WTC11 (cell line): ENCODE measurements at regions not wholly inside any gene's neighbourhood (a gene's known extent, or its start where the extent isn't known, plus 50 kb on each side); places are given as distances from the start of the nearest gene placed in this dataset.
A peak's percentile ranks its signal among the peaks of the same experiment; 100 is the strongest.

Experiments
- ATAC-seq: fragments of 200-7000 bp; cut with Tn5 transposase; 2 replicates; pipeline ENCODE4 v1.10.0; 2021; ENCODE audit warnings: mild to moderate bottlenecking, moderate library complexity
- CTCF ChIA-PET: fragments of 300-600 bp; sonication (Branson Sonifier 250); formaldehyde crosslinking; loops from one replicate; lab custom pipeline; 2021; ENCODE audit warnings: antibody characterized with exemption; lab: Charles Lee
- POLR2A ChIA-PET: fragments of 350-600 bp; sonication (Branson Sonifier 250); formaldehyde crosslinking; loops from one replicate; lab custom pipeline; 2021; ENCODE audit warnings: antibody characterized with exemption; lab: Charles Lee
- DNase-seq: peaks from one replicate; pipeline ENCODE4 v3.0.0; 2021; ENCODE audit warnings: low spot score
- H3K27ac Mint-ChIP-seq: 2 replicates; pipeline ENCODE4 v1.8.0; 2021; ENCODE audit warnings: mixed read lengths
- H3K27me3 Mint-ChIP-seq: 2 replicates; pipeline ENCODE4 v1.8.0; 2021; ENCODE audit warnings: low read depth, mild to moderate bottlenecking, moderate library complexity, mixed read lengths
- H3K36me3 Mint-ChIP-seq: 2 replicates; pipeline ENCODE4 v1.8.0; 2021; ENCODE audit warnings: mixed read lengths
- H3K4me1 Mint-ChIP-seq: 2 replicates; pipeline ENCODE4 v1.8.0; 2022; ENCODE audit warnings: mixed read lengths
- H3K4me3 Mint-ChIP-seq: 2 replicates; pipeline ENCODE4 v1.8.0; 2021; ENCODE audit warnings: mild to moderate bottlenecking, moderate library complexity, mixed read lengths
- H3K9me3 Mint-ChIP-seq: 2 replicates; pipeline ENCODE4 v1.8.0; 2021; ENCODE audit warnings: mixed read lengths
- CREB1 ChIP-seq: sonication (generic); formaldehyde crosslinking; IDR thresholded peaks from 2 replicates; pipeline ENCODE4 v1.8.0; 2023; ENCODE audit warnings: mild to moderate bottlenecking, missing genetic modification reagents
- ELF4 ChIP-seq: sonication (generic); formaldehyde crosslinking; IDR thresholded peaks from 2 replicates; pipeline ENCODE4 v1.8.1; 2022; ENCODE audit warnings: low read depth, mild to moderate bottlenecking, moderate library complexity, missing genetic modification reagents
- GABPB1 ChIP-seq: sonication (generic); formaldehyde crosslinking; IDR thresholded peaks from 2 replicates; pipeline ENCODE4 v1.8.1; 2023; ENCODE audit warnings: mild to moderate bottlenecking, missing genetic modification reagents
- GTF2I ChIP-seq: fragments of 250-450 bp; sonication (Bioruptor Pico); conservative IDR thresholded peaks from 2 replicates; pipeline ENCODE4 v1.4.0; 2021; ENCODE audit warnings: mild to moderate bottlenecking
- JAZF1 ChIP-seq: fragments of 250-450 bp; sonication (Bioruptor Pico); IDR thresholded peaks from 2 replicates; pipeline ENCODE4 v1.9.0; 2021; ENCODE audit warnings: moderate library complexity, mild to moderate bottlenecking, inconsistent platforms
- NFE2L1 ChIP-seq: sonication (generic); formaldehyde crosslinking; IDR thresholded peaks from 2 replicates; pipeline ENCODE4 v1.8.1; 2023; ENCODE audit warnings: missing genetic modification reagents
- OVOL2 ChIP-seq: fragments of 250-450 bp; sonication (Bioruptor Pico); IDR thresholded peaks from 2 replicates; pipeline ENCODE4 v1.9.0; 2021; ENCODE audit warnings: mild to moderate bottlenecking, borderline replicate concordance
- RELA ChIP-seq: sonication (generic); formaldehyde crosslinking; IDR thresholded peaks from 2 replicates; pipeline ENCODE4 v1.8.1; 2022; ENCODE audit warnings: missing genetic modification reagents, mild to moderate bottlenecking, borderline replicate concordance
- TCF7 ChIP-seq: sonication (generic); formaldehyde crosslinking; IDR thresholded peaks from 2 replicates; pipeline ENCODE4 v1.8.0; 2022; ENCODE audit warnings: mild to moderate bottlenecking, low read depth, missing genetic modification reagents, moderate library complexity
- ZNF121 ChIP-seq: sonication (generic); formaldehyde crosslinking; IDR thresholded peaks from 2 replicates; pipeline ENCODE4 v1.8.0; 2023; ENCODE audit warnings: missing genetic modification reagents
- ZNF232 ChIP-seq: sonication (generic); formaldehyde crosslinking; IDR thresholded peaks from 2 replicates; pipeline ENCODE4 v1.8.0; 2022; ENCODE audit warnings: mild to moderate bottlenecking, missing genetic modification reagents
- ZNF263 ChIP-seq: sonication (generic); formaldehyde crosslinking; IDR thresholded peaks from 2 replicates; pipeline ENCODE4 v1.8.1; 2022; ENCODE audit warnings: low read depth, mild to moderate bottlenecking, moderate library complexity, missing genetic modification reagents
- ZNF423 ChIP-seq: fragments of 250-450 bp; sonication (Bioruptor Pico); IDR thresholded peaks from 2 replicates; pipeline ENCODE4 v2.1.2; 2022; ENCODE audit warnings: mild to moderate bottlenecking, moderate library complexity
- TF ChIP-seq, protein P1 (sequence below): fragments of 250-450 bp; sonication (Bioruptor Pico); conservative IDR thresholded peaks from 2 replicates; pipeline ENCODE4 v1.9.0; 2021; ENCODE audit warnings: mild to moderate bottlenecking
- TF ChIP-seq, protein P2 (sequence below): sonication (generic); formaldehyde crosslinking; IDR thresholded peaks from 2 replicates; pipeline ENCODE4 v1.8.0; 2022; ENCODE audit warnings: mild to moderate bottlenecking, missing genetic modification reagents
- TF ChIP-seq, protein P3 (sequence below): sonication (generic); formaldehyde crosslinking; IDR thresholded peaks from 2 replicates; pipeline ENCODE4 v1.8.0; 2022; ENCODE audit warnings: missing genetic modification reagents
- TF ChIP-seq, protein P4 (sequence below): sonication (generic); formaldehyde crosslinking; IDR thresholded peaks from 2 replicates; pipeline ENCODE4 v1.8.0; 2023; ENCODE audit warnings: mild to moderate bottlenecking, missing genetic modification reagents
- TF ChIP-seq, protein P5 (sequence below): sonication (generic); formaldehyde crosslinking; IDR thresholded peaks from 2 replicates; pipeline ENCODE4 v1.8.0; 2022; ENCODE audit warnings: mild to moderate bottlenecking, missing genetic modification reagents

DNA sequence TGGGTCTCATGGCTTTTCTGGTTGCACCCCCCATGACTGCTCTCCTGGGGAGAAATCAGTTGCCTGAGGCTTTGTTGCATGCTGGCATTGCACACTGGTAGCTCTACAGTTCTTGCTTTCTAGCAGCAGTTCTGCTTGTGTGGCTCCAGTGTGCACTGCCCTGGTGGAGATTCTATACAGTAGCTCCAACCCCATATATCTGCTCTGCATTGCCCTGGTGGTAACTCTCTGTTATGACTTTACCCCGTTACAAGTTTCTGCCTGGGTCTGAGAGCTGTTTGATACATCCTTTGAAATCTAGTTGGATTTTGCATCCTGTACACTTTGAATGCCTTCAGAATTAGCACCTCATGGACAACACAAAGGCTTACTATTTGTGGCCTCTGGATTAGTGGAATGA is 241.4 kb upstream of the EPHA5 start:
- Mint-ChIP-seq H3K4me1 (no peaks in the 10 kb centered on the region), H3K27ac (no peak overlapping the region), H3K27me3 (0 out of 2 replicates have a peak, but pooled peaks cover under 1% of the 10 kb centered on the region), H3K9me3 (peaks cover 9% of the 10 kb centered on the region), H3K4me3 (no peak overlapping the region), H3K36me3 (peaks cover 2% of the 10 kb centered on the region)
- TF ChIP-seq ZNF423 (CRISPR knock-in tag) (no peak), RELA (no peak)
- TF ChIP-seq, protein P1, sequence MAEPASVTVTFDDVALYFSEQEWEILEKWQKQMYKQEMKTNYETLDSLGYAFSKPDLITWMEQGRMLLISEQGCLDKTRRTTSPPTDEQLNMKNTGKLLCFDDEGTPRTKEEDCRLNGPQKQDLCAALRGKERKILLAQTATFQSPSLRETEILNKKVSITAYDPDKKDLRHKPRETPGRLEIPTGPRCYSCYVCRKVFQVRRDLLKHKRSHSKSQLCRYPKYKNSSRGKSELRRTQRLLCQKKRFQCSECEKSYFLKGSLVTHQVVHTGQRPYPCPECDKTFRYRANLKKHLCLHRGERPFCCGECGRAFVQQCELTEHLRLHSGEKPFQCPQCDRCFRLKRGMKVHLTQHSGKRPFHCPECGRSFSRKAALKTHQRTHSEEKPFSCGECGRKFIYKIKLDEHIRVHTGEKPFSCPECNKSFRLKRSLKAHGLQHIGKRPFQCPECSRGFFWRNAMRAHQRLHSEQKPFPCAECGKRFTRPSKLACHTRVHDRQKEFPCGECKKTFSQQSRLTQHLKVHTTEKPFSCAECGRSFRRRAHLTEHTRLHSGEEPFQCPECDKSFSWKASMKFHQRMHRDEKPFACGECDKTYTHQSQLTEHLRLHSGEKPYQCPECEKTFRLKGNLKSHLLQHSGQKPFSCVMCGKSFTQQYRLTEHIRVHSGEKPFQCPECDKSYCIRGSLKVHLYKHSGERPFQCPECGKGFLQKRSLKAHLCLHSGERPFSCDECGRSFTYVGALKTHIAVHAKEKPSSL: no peak
- TF ChIP-seq, protein P2, sequence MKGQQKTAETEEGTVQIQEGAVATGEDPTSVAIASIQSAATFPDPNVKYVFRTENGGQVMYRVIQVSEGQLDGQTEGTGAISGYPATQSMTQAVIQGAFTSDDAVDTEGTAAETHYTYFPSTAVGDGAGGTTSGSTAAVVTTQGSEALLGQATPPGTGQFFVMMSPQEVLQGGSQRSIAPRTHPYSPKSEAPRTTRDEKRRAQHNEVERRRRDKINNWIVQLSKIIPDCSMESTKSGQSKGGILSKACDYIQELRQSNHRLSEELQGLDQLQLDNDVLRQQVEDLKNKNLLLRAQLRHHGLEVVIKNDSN (CRISPR knock-in tag): no peak
- CTCF ChIA-PET: no interaction called here
- POLR2A ChIA-PET: no interaction called here
- DNase-seq (no peak), ATAC-seq (peak; percentile 72)

DNA sequence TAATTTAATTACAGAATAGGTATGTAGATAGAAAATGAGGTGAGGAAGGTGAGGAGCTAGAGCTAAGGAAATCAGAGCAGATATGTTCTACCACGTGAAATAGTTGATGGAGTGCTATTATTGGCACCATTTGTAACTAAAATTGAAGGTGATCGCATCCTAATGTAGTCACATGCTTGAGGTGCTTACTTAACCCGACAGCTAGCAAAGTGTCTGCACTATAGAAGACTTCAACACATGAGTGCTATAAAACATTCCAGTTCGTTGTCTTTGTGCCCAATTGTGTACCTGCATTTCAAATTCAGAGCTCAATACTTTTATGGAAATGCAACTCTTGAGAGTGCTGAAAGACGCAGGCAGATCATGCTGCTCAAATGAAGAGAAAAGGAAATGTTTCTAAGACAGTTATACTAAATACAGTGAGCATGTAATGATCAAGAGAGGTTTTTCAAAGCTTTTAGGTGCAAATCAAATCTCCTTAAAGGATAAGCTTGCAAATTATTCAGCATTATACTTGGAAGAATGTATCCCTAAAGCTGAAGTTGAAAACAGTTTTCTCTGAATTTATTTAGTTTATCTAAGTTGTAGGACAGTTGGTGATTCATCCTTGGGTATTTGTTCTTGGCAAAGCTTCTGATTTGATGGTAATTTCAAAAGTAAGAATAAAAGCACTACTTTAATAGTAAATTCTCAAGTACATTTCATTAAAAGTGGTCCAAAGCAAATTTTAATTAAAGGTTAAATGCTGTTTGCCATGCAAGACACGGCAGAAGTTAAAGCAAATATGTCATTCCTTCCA is 223.9 kb upstream of the EPHA5 start:
- Mint-ChIP-seq H3K9me3 (peaks cover 44% of the 10 kb centered on the region), H3K4me3 (no peak overlapping the region), H3K27ac (no peak overlapping the region), H3K27me3 (no peaks in the 10 kb centered on the region), H3K4me1 (peaks cover 22% of the 10 kb centered on the region), H3K36me3 (peaks cover 16% of the 10 kb centered on the region)
- ChIA-PET POLR2A (no interaction called here), CTCF (no interaction called here)
- no peak for ATAC-seq
- no peak for DNase-seq
- no peak for TF ChIP-seq GTF2I (CRISPR knock-in tag)
- no peak for TF ChIP-seq GABPB1
- no peak for TF ChIP-seq CREB1 (CRISPR knock-in tag)
- TF ChIP-seq ZNF263 (CRISPR knock-in tag): no peak
- no peak for TF ChIP-seq ELF4 (CRISPR knock-in tag)
- TF ChIP-seq, protein P3, sequence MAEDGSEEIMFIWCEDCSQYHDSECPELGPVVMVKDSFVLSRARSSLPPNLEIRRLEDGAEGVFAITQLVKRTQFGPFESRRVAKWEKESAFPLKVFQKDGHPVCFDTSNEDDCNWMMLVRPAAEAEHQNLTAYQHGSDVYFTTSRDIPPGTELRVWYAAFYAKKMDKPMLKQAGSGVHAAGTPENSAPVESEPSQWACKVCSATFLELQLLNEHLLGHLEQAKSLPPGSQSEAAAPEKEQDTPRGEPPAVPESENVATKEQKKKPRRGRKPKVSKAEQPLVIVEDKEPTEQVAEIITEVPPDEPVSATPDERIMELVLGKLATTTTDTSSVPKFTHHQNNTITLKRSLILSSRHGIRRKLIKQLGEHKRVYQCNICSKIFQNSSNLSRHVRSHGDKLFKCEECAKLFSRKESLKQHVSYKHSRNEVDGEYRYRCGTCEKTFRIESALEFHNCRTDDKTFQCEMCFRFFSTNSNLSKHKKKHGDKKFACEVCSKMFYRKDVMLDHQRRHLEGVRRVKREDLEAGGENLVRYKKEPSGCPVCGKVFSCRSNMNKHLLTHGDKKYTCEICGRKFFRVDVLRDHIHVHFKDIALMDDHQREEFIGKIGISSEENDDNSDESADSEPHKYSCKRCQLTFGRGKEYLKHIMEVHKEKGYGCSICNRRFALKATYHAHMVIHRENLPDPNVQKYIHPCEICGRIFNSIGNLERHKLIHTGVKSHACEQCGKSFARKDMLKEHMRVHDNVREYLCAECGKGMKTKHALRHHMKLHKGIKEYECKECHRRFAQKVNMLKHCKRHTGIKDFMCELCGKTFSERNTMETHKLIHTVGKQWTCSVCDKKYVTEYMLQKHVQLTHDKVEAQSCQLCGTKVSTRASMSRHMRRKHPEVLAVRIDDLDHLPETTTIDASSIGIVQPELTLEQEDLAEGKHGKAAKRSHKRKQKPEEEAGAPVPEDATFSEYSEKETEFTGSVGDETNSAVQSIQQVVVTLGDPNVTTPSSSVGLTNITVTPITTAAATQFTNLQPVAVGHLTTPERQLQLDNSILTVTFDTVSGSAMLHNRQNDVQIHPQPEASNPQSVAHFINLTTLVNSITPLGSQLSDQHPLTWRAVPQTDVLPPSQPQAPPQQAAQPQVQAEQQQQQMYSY (CRISPR knock-in tag): no peak
- TF ChIP-seq, all 79 proteins: peak for 0

DNA sequence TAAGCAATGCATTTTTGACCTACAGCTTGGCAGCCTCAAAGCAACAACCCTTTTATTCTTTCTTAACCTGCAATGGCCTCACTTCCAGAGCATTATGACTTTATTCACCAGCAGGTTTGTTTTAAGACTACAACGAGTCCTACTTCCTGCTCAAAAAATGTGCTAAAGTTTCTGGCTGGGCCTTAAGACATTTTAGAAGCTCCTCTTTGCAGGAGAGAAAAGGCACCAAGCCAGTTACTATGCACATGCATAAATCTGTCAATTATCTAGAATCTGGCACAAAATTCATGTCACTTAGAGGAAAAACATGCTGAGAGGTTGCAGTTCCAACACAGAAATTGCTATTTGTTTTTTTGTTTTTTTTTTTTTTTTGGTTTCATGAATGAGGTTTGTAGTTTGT is 223.0 kb upstream of the EPHA5 start:
- peak overlapping the region; percentile 39 for H3K27ac Mint-ChIP-seq
- TF ChIP-seq ELF4 (CRISPR knock-in tag) (no peak), ZNF232 (CRISPR knock-in tag) (no peak), TCF7 (CRISPR knock-in tag) (no peak), ZNF263 (CRISPR knock-in tag) (no peak), NFE2L1 (CRISPR knock-in tag) (no peak), OVOL2 (no peak), ZNF121 (CRISPR knock-in tag) (no peak), JAZF1 (no peak)
- TF ChIP-seq, protein P4, sequence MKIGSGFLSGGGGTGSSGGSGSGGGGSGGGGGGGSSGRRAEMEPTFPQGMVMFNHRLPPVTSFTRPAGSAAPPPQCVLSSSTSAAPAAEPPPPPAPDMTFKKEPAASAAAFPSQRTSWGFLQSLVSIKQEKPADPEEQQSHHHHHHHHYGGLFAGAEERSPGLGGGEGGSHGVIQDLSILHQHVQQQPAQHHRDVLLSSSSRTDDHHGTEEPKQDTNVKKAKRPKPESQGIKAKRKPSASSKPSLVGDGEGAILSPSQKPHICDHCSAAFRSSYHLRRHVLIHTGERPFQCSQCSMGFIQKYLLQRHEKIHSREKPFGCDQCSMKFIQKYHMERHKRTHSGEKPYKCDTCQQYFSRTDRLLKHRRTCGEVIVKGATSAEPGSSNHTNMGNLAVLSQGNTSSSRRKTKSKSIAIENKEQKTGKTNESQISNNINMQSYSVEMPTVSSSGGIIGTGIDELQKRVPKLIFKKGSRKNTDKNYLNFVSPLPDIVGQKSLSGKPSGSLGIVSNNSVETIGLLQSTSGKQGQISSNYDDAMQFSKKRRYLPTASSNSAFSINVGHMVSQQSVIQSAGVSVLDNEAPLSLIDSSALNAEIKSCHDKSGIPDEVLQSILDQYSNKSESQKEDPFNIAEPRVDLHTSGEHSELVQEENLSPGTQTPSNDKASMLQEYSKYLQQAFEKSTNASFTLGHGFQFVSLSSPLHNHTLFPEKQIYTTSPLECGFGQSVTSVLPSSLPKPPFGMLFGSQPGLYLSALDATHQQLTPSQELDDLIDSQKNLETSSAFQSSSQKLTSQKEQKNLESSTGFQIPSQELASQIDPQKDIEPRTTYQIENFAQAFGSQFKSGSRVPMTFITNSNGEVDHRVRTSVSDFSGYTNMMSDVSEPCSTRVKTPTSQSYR (CRISPR knock-in tag): no peak
- TF ChIP-seq, protein P5, sequence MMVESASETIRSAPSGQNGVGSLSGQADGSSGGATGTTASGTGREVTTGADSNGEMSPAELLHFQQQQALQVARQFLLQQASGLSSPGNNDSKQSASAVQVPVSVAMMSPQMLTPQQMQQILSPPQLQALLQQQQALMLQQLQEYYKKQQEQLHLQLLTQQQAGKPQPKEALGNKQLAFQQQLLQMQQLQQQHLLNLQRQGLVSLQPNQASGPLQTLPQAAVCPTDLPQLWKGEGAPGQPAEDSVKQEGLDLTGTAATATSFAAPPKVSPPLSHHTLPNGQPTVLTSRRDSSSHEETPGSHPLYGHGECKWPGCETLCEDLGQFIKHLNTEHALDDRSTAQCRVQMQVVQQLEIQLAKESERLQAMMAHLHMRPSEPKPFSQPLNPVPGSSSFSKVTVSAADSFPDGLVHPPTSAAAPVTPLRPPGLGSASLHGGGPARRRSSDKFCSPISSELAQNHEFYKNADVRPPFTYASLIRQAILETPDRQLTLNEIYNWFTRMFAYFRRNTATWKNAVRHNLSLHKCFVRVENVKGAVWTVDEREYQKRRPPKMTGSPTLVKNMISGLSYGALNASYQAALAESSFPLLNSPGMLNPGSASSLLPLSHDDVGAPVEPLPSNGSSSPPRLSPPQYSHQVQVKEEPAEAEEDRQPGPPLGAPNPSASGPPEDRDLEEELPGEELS (CRISPR knock-in tag): no peak
- TF ChIP-seq, all 79 proteins: peak for 0
- H3K4me1 Mint-ChIP-seq: peaks cover 22% of the 10 kb centered on the region
- H3K9me3 Mint-ChIP-seq: peaks cover 36% of the 10 kb centered on the region
- no peaks in the 10 kb centered on the region for H3K27me3 Mint-ChIP-seq
- no peak overlapping the region for H3K4me3 Mint-ChIP-seq
- POLR2A ChIA-PET: no interaction called here
- CTCF ChIA-PET: no interaction called here
- DNase-seq (no peak), ATAC-seq (no peak)
- peaks cover 12% of the 10 kb centered on the region for H3K36me3 Mint-ChIP-seq
